Esophagus muscularis mucosa (tissue), 4 donors: ENCODE measurements at regions not wholly inside any gene's neighbourhood (a gene's known extent, or its start where the extent isn't known, plus 50 kb on each side); places are given as distances from the start of the nearest gene placed in this dataset.

Experiments
- DNase-seq: peaks from one replicate; pipeline ENCODE4 v3.0.0-alpha.2; 2017; ENCODE audit errors: extremely low spot score
- H3K27ac ChIP-seq, 4 donors: fragments of 200-600 bp; sonication (generic); replicated peaks in 1 of 4; 1 replicate in 3 of 4; 2 replicates in 1 of 4; pipeline ENCODE4 v1.5.1; 2016 to 2019; ENCODE audit warnings: mild to moderate bottlenecking in 1 of 4
- H3K27me3 ChIP-seq, 4 donors: fragments of 200-600 bp; sonication (generic); one replicate each; pipeline versions ENCODE4 v1.5.1 to v1.6.0; 2016 to 2019
- H3K36me3 ChIP-seq, 4 donors: fragments of 200-600 bp; sonication (generic); one replicate each; pipeline ENCODE4 v1.5.1; 2016 to 2019
- H3K4me1 ChIP-seq, 4 donors: fragments of 200-600 bp; sonication (generic); one replicate each; pipeline ENCODE4 v1.5.1; 2016 to 2019
- H3K4me3 ChIP-seq, 4 donors: fragments of 200-600 bp; sonication (generic); 1 replicate in 2 of 4; 2 replicates in 2 of 4; pipeline ENCODE4 v1.5.1; 2016 to 2019; ENCODE audit warnings: mild to moderate bottlenecking in 4 of 4, moderate library complexity in 1 of 4
- H3K9me3 ChIP-seq, 4 donors: fragments of 200-600 bp; sonication (generic); 1 replicate in 3 of 4; 2 replicates in 1 of 4; pipeline ENCODE4 v1.5.1; 2016 to 2019
- EP300 ChIP-seq: sonication (generic); formaldehyde crosslinking; IDR thresholded peaks from one replicate; pipeline ENCODE4 v1.6.1; 2017; ENCODE audit warnings: antibody characterized with exemption
- POLR2A ChIP-seq: fragments of 450-650 bp; IDR thresholded peaks from one replicate; pipeline ENCODE4 v1.6.1; 2017; ENCODE audit warnings: antibody characterized with exemption, moderate library complexity, mild to moderate bottlenecking, low read depth
- POLR2AphosphoS5 ChIP-seq, 2 donors: sonication (generic); formaldehyde crosslinking; IDR thresholded peaks; one replicate each; pipeline ENCODE4 v1.6.1; 2017; ENCODE audit warnings: antibody characterized with exemption in 2 of 2
- WGBS: methylation state at CpG from one replicate; pipeline ENCODE4 v1.1.5; 2018; 5-methylcytosine and 5-hydroxymethylcytosine counted together
- intact Hi-C: fragments of 100-400 bp; cut with DNase I; formaldehyde crosslinking; loops from one replicate; pipeline ENCODE4 v1.15.1; 2023
- TF ChIP-seq, protein P1 (sequence below), 3 experiments: fragments of 200-600 bp in 2 of 3; fragments of 450-650 bp in 1 of 3; sonication (generic) in 2 of 3; IDR thresholded peaks; one replicate each; pipeline ENCODE4 v1.5.1; 2017 to 2019; ENCODE audit warnings: antibody characterized with exemption in 3 of 3, mild to moderate bottlenecking in 2 of 3, moderate library complexity in 1 of 3

DNA sequence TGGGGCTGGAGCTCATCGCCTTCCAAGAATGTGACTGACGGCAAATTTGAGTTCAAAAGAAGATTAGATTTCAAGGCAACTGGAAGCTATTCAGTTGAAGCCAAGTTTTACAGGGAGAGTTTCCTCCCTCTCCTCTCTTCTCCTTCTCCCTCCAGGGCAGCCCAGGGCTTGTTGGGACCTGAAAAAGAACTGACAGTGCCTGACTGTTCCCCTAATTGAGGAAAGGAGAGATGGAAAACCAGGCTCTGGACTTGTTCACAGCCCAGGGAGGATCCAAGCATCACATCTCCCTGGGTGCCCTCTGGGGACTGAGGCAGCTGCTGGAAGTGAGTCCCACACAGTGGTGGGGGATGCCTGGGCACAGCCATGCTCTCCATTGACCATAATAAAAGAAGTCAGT is 88.1 kb downstream of the THNSL2 start:
- 64% methylated on average over 2 of the region's 2 CpGs for WGBS
- Histone ChIP-seq H3K9me3 (no peaks in the 10 kb centered on the region), H3K27me3 (peaks cover 0 to 8% (median 0%) of the 10 kb centered on the region in 4 donors), H3K4me1 (no peaks in the 10 kb centered on the region), H3K36me3 (no peaks in the 10 kb centered on the region), H3K27ac (no peak overlapping the region), H3K4me3 (no peak overlapping the region)
- intact Hi-C loops: no loop called here
- DNase-seq: no peak
- TF ChIP-seq POLR2A (no peak), EP300 (no peak), POLR2AphosphoS5 (IDR thresholded peaks at IDR 0.05) (no peak)
- TF ChIP-seq, protein P1, sequence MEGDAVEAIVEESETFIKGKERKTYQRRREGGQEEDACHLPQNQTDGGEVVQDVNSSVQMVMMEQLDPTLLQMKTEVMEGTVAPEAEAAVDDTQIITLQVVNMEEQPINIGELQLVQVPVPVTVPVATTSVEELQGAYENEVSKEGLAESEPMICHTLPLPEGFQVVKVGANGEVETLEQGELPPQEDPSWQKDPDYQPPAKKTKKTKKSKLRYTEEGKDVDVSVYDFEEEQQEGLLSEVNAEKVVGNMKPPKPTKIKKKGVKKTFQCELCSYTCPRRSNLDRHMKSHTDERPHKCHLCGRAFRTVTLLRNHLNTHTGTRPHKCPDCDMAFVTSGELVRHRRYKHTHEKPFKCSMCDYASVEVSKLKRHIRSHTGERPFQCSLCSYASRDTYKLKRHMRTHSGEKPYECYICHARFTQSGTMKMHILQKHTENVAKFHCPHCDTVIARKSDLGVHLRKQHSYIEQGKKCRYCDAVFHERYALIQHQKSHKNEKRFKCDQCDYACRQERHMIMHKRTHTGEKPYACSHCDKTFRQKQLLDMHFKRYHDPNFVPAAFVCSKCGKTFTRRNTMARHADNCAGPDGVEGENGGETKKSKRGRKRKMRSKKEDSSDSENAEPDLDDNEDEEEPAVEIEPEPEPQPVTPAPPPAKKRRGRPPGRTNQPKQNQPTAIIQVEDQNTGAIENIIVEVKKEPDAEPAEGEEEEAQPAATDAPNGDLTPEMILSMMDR (IDR thresholded peaks at IDR 0.05): no peak

DNA sequence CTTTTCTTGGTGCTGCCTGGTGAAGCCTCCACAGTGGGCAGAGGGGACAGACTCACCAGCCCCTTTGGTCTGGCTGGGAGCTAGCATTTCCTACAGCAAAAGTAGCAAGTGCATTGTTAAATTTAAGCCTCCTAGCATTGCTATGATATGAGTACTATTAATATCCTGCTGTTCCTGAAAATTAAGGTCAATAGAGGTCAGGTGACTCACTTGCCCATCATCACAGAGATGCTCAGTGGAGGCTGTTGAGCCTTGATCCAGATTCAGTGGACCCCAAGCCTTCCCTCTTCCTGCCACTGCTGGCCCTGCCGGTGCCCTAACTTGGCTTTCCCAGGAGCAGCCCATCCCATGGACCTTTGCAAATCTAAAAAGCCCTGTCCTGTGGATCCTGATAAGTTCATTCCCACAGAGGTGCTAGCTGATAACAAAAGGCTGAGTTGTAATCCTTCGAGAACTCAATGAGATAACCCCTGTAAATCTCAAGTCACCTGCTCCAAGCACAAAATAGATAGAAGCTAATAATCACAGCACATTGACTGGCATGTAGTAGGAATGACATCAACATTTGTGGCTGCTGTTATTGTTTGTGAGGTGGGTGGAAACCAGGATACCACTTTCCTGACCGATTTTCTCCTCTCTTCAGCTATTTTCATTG is 84.4 kb downstream of the THNSL2 start:
- TF ChIP-seq, protein P1 (IDR thresholded peaks at IDR 0.05): no peak
- no peaks in the 10 kb centered on the region for H3K4me1 ChIP-seq
- intact Hi-C loops: no loop called here

DNA sequence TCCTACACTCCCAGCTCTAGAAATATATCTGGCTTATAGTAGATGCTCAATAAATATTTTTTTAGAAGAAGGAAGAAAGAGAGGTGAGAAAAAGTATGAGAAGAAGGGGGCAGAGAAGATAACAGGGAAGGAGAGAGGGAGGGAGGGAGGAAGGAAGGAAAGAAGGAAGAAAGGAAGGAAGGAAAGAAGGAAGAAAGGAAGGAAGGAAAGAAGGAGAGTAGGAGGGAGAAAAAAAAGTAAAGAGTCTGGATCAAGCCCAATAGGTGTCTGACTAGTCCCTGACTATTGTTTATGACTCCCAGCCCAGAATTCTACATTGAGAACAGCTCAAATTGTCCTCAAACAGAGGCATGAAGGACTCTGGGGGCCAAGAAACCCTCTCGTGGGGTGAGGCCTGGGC is 83.9 kb downstream of the THNSL2 start:
- Histone ChIP-seq H3K9me3 (no peaks in the 10 kb centered on the region), H3K36me3 (no peaks in the 10 kb centered on the region), H3K27ac (no peak overlapping the region), H3K4me1 (no peaks in the 10 kb centered on the region), H3K4me3 (no peak overlapping the region), H3K27me3 (peaks cover 0 to 12% (median 0%) of the 10 kb centered on the region in 4 donors)
- no peak for TF ChIP-seq EP300
- TF ChIP-seq, protein P1 (IDR thresholded peaks at IDR 0.05): no peak
- no peak for TF ChIP-seq POLR2AphosphoS5 (IDR thresholded peaks at IDR 0.05)
- TF ChIP-seq POLR2A: no peak
- DNase-seq: no peak
- intact Hi-C loops: no loop called here
- 40% methylated on average over 1 of the region's 1 CpG for WGBS

More for the DNA sequence above, 84.4 kb downstream of the THNSL2 start:
- no peak overlapping the region for H3K27ac ChIP-seq
- H3K36me3 ChIP-seq: no peaks in the 10 kb centered on the region
- no peak overlapping the region for H3K4me3 ChIP-seq
- no peaks in the 10 kb centered on the region for H3K9me3 ChIP-seq
- peaks cover 0 to 12% (median 0%) of the 10 kb centered on the region in 4 donors for H3K27me3 ChIP-seq
- DNase-seq: no peak
- WGBS: 90% methylated on average over 2 of the region's 3 CpGs

DNA sequence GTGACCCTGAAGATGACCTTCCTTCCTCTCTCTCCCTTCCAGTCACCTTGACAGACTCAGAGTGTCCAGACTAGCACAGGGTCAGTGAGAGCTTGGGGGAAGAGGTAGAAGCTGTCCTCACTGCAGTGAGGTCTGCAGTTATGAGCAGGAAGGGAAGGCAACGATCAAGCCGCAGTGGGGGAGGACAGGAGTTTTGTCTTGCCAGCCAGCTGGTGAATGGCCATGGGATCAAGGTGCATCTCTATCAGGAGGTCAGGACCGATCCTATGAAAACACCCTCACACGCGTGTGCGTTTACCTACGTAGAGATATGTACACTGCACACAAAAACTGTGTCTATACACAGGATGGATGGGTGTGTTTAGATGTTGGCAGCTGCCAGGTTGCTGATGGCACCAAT is 83.2 kb downstream of the THNSL2 start:
- no peaks in the 10 kb centered on the region for H3K4me1 ChIP-seq
- no peak overlapping the region for H3K4me3 ChIP-seq
- DNase-seq: no peak
- WGBS: 91% methylated on average over 7 of the region's 7 CpGs
- peaks cover 0 to 7% (median 0%) of the 10 kb centered on the region in 4 donors for H3K27me3 ChIP-seq
- intact Hi-C loops: no loop called here
- H3K27ac ChIP-seq: no peak overlapping the region
- TF ChIP-seq, protein P1 (IDR thresholded peaks at IDR 0.05): no peak
- TF ChIP-seq POLR2AphosphoS5 (IDR thresholded peaks at IDR 0.05) (no peak), POLR2A (no peak), EP300 (no peak)
- H3K36me3 ChIP-seq: no peaks in the 10 kb centered on the region
- H3K9me3 ChIP-seq: no peaks in the 10 kb centered on the region

DNA sequence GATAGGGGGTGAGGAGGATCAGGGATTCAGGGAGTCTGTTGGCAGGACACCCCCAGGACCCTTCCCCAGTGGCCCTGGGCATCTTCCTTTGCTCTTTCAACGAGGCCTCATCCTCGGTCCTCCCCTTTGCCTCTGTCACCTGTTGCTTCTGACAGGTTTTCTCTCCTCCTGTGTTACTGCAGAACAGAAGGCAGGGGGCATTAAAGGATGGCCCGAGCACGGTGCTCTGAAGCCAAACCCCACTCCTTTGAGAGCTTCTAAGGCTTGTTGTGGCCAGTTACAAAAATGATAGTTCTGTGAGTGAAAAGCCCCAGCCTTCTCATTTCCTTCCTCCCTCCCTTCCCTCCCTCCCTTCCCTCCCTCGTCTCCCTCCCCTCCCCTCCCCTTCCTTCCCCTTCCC is 82.5 kb downstream of the THNSL2 start:
- H3K36me3 ChIP-seq: no peaks in the 10 kb centered on the region
- no peak for TF ChIP-seq POLR2A
- TF ChIP-seq, protein P1 (IDR thresholded peaks at IDR 0.05): no peak
- TF ChIP-seq EP300: no peak
- TF ChIP-seq POLR2AphosphoS5 (IDR thresholded peaks at IDR 0.05): no peak
- H3K4me3 ChIP-seq: no peak overlapping the region
- H3K27ac ChIP-seq: no peak overlapping the region
- intact Hi-C loops: no loop called here
- 35% methylated on average over 5 of the region's 5 CpGs for WGBS
- no peaks in the 10 kb centered on the region for H3K9me3 ChIP-seq
- H3K4me1 ChIP-seq: no peaks in the 10 kb centered on the region
- H3K27me3 ChIP-seq: peaks cover 0 to 4% (median 0%) of the 10 kb centered on the region in 4 donors
- no peak for DNase-seq
